Urinary bladder (tissue), 3 donors: ENCODE measurements at regions not wholly inside any gene's neighbourhood (a gene's known extent, or its start where the extent isn't known, plus 50 kb on each side); places are given as distances from the start of the nearest gene placed in this dataset.
A peak's percentile ranks its signal among the peaks of the same experiment; 100 is the strongest.

Experiments
- DNase-seq: peaks from one replicate; pipeline ENCODE4 v3.0.0-alpha.2; 2015; ENCODE audit errors: extremely low spot score
- H3K27ac ChIP-seq: one replicate; pipeline ENCODE4 v1.5.1; 2013; ENCODE audit warnings: low read depth, mild to moderate bottlenecking, moderate library complexity
- H3K36me3 ChIP-seq: one replicate; pipeline ENCODE4 v1.6.1; 2013; ENCODE audit warnings: mild to moderate bottlenecking, moderate library complexity; ENCODE audit not compliant: insufficient read depth
- H3K4me1 ChIP-seq: one replicate; pipeline ENCODE4 v1.6.1; 2013; ENCODE audit warnings: mild to moderate bottlenecking, moderate library complexity; ENCODE audit not compliant: insufficient read depth
- H3K4me3 ChIP-seq: one replicate; pipeline ENCODE4 v1.5.1; 2013; ENCODE audit warnings: low read depth, low read length
- WGBS: extraction: QIAGEN DNeasy Blood & Tissue Kit; methylation state at CpG from one replicate; pipeline ENCODE4 v1.1.7; 2013; 5-methylcytosine and 5-hydroxymethylcytosine counted together
- donor health status: healthy with polysubstance abuse.
- donor health status: healthy.

DNA sequence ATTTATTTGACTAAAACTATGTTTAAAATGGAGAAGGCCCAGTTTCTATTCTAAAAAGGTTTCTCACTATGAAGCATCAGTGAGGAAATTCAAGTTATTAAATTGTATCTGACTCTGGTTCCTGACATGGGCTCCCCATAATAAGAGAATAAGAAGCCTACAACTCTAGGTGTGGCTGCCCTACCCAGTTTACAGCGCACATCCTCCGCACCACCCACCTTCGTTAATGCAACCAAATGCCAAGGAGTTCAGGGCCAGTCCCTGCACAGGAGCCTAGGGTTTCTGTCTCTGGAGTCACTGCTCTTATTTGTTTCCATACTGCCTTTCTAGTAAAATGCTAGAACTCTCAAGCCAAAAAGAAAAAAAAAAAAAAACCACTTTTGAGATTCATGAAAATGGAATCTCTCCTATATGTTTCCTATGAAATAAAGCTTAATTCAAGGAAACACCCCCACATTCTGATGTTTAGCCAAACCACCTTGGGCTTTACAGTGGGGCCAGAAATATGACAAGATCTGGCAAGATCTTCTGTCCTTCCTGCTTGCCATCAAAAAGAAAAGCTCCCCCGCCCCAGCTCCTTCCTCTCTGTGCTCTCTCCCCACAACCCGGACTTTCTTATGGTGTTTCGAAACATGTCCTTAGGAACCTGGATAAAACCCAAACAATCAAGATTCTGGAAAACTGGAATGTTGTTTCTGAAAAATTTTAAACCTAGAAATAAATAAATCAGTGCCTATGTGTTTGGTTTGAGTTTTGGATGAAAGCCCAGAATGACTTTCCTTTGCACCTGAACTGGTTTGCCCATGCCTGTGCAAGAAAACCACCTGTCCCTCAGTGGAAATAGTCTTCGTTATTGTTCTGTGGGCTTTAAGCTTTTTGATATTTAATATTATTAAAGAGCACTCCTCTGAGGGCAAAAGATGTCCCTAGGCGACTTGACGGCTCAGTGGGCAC, 136.7 kb downstream of the SP3 start:
- Histone ChIP-seq H3K27ac (no peak overlapping the region), H3K4me3 (no peak overlapping the region), H3K4me1 (no peaks in the 10 kb centered on the region), H3K36me3 (no peaks in the 10 kb centered on the region)
- 82% methylated on average over 9 of the region's 9 CpGs for WGBS
- peak; percentile 6 for DNase-seq

DNA sequence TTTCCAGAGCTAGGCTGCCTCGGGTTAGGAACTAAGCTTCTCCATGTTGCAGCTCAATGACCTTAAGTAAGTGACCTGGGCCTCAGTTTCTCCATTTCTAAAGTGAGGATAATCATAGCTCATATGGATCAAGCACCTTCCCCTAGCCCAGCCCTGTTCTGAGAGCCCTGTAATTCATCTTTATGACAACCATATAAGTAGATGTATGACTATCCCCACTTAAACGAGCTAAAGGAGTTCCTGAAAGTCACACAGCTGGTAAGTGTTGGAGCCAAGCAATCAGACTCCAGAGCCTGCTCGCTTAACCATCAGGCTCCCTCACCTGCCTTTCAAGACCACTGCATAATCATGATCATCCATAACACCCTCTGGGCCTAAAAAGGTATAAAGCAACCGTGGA, 135.4 kb downstream of the SP3 start:
- no peaks in the 10 kb centered on the region for H3K36me3 ChIP-seq
- DNase-seq: no peak
- no peak overlapping the region for H3K4me3 ChIP-seq
- H3K4me1 ChIP-seq: no peaks in the 10 kb centered on the region
- no peak overlapping the region for H3K27ac ChIP-seq
- WGBS: 77% methylated on average over 4 of the region's 4 CpGs

DNA sequence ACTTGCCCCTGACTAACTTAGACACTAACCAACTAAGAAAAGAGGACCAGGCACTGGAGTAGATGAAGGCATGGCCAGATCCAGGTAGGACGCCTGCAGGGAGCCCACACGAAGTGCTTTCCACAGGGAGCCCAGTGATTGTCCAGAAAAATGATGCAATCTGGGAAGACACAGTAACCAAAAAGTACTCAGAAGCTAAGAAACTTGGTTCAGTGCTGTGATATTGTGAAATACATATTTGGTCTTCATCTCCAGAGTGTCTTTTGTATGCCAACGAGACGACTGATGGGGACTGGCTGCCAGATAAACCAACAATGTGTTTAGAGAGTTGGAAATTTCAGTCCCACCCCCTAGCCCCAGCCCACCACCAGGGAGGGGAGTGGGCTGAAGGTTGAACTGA, 135.0 kb downstream of the SP3 start:
- Histone ChIP-seq H3K36me3 (no peaks in the 10 kb centered on the region), H3K4me1 (no peaks in the 10 kb centered on the region), H3K27ac (no peak overlapping the region), H3K4me3 (no peak overlapping the region)
- no peak for DNase-seq
- WGBS: 58% methylated on average over 4 of the region's 4 CpGs

DNA sequence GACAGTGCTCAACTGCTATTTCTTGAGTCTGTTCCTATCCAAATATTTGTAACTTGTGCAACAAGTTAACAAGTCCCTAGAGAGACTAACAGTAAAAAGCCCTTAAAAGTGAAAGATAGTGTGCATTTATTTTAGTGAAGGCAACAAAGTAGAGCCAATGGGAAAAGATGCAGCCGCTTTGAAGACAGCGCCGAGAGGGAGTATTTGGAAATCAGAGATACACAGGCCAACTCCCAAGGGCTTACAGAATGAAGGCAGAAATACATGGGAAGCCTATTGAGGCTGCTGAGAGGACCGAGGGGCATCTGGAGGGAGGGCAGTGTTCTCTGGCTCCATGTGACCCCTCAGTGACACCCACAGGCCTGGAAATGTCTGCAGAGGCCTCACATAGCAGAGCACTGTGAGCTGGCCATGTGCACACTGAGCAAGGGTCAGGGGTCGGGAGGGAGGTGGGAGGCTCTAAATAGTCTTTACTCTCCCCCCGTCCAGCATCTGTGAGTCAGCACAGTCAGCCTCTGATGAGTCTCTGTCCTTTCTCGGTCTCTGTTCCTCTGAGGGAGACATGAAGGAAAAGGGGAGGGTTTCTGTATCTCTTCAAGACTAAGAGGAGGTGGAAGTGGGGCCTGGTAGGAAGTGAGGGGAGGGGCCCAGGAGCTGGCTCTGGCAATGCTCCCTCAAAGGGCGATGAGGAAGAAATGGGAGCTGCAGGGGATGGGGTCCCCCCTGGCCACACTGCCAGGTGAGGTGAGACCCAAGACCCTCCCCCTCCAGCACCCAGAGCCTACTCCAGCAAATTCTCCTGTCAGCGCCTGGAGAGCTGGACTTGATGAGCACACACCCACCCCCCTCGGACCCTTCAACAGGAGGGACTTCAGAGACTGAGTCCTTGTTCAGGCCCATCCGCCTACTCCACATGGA, 133.6 kb downstream of the SP3 start:
- H3K4me1 ChIP-seq: no peaks in the 10 kb centered on the region
- peak; percentile 63 for DNase-seq
- WGBS: 57% methylated on average over 11 of the region's 11 CpGs

DNA sequence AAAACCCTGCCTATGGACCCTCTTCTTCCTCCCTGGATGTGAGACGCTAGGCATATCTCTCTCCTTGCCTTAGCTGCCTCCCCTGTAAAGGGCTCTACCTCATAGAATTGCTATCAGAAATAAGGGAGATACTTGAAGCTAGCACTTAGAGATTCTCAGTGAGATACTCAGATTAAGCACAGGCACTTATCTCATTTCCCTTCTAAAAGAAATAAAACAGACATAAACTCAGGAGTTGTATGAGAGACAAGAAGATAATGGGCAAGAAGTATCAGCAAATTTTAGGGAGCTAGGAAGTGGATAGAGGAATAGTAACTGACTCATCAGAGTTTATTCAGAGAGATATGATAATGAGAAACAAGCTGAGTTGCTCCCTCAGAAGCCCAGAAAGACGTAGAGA, 131.0 kb downstream of the SP3 start:
- no peak overlapping the region for H3K4me3 ChIP-seq
- no peak overlapping the region for H3K27ac ChIP-seq
- no peak for DNase-seq
- H3K36me3 ChIP-seq: no peaks in the 10 kb centered on the region
- no peaks in the 10 kb centered on the region for H3K4me1 ChIP-seq
- 71% methylated on average over 2 of the region's 2 CpGs for WGBS

More for the DNA sequence above, 133.6 kb downstream of the SP3 start:
- Histone ChIP-seq H3K36me3 (no peaks in the 10 kb centered on the region), H3K4me3 (no peak overlapping the region), H3K27ac (peak overlapping the region; percentile 84)

DNA sequence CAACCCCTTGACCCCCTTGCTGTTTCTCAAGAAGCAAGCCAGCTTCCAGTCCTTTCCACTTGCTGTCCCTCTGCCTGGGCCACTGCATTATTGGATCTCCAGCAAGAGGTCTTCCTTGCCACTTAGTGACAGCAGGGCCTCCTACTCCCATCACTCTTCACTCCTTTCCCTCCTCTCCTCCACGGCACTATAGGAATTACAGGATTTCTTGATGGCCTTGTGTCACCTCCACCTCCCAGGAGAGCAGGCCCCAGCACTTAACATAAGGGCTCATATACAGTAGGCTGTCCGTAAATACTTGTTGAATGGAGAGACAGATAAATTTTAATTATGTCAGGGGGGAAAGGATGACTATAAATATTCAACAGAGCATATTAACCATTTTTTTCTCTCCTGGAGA, 129.4 kb downstream of the SP3 start:
- WGBS: 87% methylated on average over 2 of the region's 2 CpGs
- H3K36me3 ChIP-seq: no peaks in the 10 kb centered on the region
- H3K4me3 ChIP-seq: no peak overlapping the region
- DNase-seq: no peak
- no peak overlapping the region for H3K27ac ChIP-seq
- H3K4me1 ChIP-seq: no peaks in the 10 kb centered on the region

DNA sequence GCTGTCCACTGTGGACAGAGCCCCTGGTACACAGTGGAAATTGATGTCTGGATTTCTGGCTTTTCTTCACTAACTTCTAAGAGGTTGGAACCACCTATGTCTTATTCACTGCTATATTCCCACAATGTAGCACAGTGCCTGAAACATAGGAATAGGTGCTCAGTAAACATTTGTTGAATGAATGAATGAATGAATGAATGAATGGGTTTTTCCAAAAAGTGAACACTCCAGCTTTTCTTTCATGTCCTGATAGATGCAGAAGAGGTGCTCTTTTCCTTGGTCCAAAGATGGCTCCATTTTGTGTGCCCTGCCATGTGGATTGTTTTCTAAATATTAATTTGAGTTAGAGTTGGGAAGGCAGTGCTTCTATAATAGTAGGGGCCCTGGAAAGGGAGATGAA, 124.1 kb downstream of the SP3 start:
- H3K4me3 ChIP-seq: no peak overlapping the region
- no peaks in the 10 kb centered on the region for H3K4me1 ChIP-seq
- H3K27ac ChIP-seq: no peak overlapping the region
- no peaks in the 10 kb centered on the region for H3K36me3 ChIP-seq
- no peak for DNase-seq

DNA sequence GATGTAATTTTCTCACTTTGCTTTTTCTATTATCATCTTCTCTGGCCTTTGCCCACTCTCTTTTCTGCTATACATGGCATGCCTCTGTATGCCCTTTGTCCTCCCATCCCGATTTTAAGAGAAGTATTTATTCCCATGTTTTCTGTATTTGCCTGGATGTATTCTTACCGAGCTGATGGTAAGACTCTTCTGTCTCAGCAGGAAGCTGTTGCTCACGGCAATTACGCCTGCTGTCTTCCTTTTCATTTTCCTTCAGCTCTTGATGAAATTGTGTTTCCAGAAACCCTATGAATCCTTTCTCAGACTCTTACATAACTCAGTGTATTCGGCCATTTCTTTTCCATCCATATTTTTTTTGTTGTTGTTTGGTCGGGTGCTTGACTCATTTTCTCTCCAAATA, 121.6 kb downstream of the SP3 start:
- Histone ChIP-seq H3K27ac (no peak overlapping the region), H3K4me3 (no peak overlapping the region), H3K4me1 (no peaks in the 10 kb centered on the region), H3K36me3 (no peaks in the 10 kb centered on the region)
- 67% methylated on average over 6 of the region's 6 CpGs for WGBS
- no peak for DNase-seq

DNA sequence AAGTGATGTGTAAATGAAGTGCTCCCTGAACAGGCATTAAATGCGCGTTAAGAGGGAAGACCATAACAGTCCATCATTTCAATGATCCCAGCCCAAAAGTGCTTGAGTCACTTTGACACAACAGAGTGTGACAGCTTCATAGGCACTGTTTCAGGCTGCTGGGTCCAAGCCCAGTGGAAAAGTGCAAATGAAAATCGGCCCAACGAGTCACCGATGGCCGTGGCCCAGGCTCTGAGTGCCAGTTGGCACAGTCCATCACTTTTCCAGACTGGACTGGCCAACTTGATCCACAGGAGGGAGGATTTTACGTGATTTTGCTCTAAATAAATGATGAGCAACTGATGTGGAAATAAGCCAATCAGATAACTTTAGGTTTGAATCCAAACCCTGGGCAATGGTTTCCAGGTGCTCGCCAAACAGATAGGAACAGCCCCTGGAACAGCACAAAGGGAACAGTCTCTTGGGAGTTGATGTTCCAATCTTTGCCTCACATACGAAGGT, 114.0 kb downstream of the SP3 start:
- 40% methylated on average over 9 of the region's 9 CpGs for WGBS
- H3K27ac ChIP-seq: no peak overlapping the region
- no peak overlapping the region for H3K4me3 ChIP-seq
- DNase-seq: no peak
- no peaks in the 10 kb centered on the region for H3K36me3 ChIP-seq
- no peaks in the 10 kb centered on the region for H3K4me1 ChIP-seq

DNA sequence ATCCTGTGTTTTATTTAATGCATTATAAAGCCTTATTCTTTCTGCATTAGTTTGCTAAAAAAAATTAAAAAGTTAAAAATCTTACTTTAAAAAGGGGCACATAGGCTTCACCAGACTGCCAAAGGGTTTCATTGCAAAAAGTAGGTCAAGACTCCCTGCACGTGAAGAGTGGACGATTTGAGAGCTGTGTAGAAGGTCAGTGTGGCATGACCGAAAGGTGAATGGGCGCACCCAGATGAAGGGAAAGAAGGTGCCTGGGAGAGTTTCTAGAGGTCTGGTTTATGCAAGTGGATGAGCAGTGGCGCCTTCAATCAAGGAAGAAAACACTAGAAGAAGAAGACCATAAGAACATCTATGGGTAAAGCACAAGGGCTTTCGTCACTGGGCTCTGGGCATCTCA, 111.0 kb downstream of the SP3 start:
- 95% methylated on average over 5 of the region's 6 CpGs for WGBS
- H3K36me3 ChIP-seq: no peaks in the 10 kb centered on the region
- DNase-seq: no peak
- H3K4me3 ChIP-seq: no peak overlapping the region
- no peaks in the 10 kb centered on the region for H3K4me1 ChIP-seq
- H3K27ac ChIP-seq: no peak overlapping the region

DNA sequence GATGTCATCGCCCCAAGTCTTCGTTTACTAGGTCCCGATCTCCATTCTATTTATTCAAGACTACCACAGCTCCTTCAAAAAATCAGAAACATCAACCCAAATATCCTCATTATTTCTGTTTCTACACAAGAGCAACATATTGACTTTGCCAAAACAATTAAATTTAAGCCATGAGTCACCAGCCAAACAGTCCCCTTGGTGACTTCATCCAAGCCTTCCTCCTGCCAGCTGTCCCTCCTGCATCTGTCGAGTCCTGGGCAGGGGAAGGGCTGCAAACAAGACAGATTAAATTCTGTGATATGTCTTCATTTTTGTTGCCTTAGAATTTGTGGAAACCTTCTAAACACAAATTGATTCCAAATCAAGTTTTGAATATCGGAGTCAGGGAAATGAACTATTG, 110.3 kb downstream of the SP3 start:
- no peaks in the 10 kb centered on the region for H3K36me3 ChIP-seq
- no peak for DNase-seq
- H3K27ac ChIP-seq: no peak overlapping the region
- H3K4me3 ChIP-seq: no peak overlapping the region
- 56% methylated on average over 5 of the region's 5 CpGs for WGBS
- H3K4me1 ChIP-seq: no peaks in the 10 kb centered on the region

DNA sequence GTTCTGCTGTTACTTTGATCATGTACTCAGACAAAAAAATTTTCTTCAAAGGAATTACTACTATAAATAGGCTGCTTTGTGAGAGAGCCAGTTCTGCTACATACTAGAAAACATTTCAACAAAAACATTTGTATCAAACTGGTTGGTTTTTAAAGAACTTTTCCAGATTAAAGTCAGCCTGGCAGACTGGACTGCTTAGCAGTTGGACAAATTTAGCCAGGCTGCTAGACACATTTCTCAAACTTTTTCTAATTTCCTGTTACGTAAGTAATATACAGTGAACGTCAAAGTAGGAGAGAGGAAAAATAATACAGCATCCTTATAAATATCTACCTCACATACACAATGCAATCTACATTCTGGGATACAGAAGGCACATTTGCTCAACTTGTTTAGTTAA, 109.5 kb downstream of the SP3 start:
- Histone ChIP-seq H3K27ac (no peak overlapping the region), H3K36me3 (no peaks in the 10 kb centered on the region), H3K4me1 (no peaks in the 10 kb centered on the region), H3K4me3 (no peak overlapping the region)
- DNase-seq: no peak
- WGBS: 50% methylated on average over 2 of the region's 2 CpGs
